H1 (cell line): ENCODE measurements at regions not wholly inside any gene's neighbourhood (a gene's known extent, or its start where the extent isn't known, plus 50 kb on each side); places are given as distances from the start of the nearest gene placed in this dataset.

Source experiments
- CTCF ChIA-PET: fragments of 300-600 bp; sonication (Branson Sonifier 250); formaldehyde crosslinking; loops from one replicate; lab custom pipeline; 2021; ENCODE audit not compliant: partially characterized antibody; lab: Charles Lee
- POLR2A ChIA-PET: fragments of 300-600 bp; sonication (Branson Sonifier 250); formaldehyde crosslinking; loops from one replicate; lab custom pipeline; 2021; ENCODE audit warnings: inconsistent platforms; ENCODE audit not compliant: partially characterized antibody; lab: Charles Lee
- DNase-seq, 2 experiments: peaks; one replicate each; pipeline versions ENCODE4 v3.0.0 to v3.0.0-alpha.2; 2010 to 2022; ENCODE audit warnings: low spot score in 2 of 2, low read depth in 1 of 2, mixed read lengths in 1 of 2
- FAIRE-seq: peaks from 2 replicates; lab custom pipeline; 2011; peaks lifted over from hg19 to GRCh38; lab: Jason Lieb, UNC
- H2AFZ ChIP-seq: 2 replicates; pipeline ENCODE4 v1.8.1; 2012; ENCODE audit warnings: low read length, inconsistent platforms
- H2AK5ac ChIP-seq: 2 replicates; pipeline ENCODE4 v1.6.1; 2013; ENCODE audit warnings: low read depth, low read length
- H2BK120ac ChIP-seq: replicated peaks from 2 replicates; pipeline ENCODE3; 2013; ENCODE audit warnings: low read depth, low read length, inconsistent platforms
- H2BK12ac ChIP-seq: 2 replicates; pipeline ENCODE4 v1.6.1; 2013; ENCODE audit warnings: low read depth, low read length
- H2BK15ac ChIP-seq: 2 replicates; pipeline ENCODE4 v1.6.1; 2013; ENCODE audit warnings: low read length
- H2BK20ac ChIP-seq: 2 replicates; pipeline ENCODE4 v1.6.1; 2013; ENCODE audit warnings: low read length
- H2BK5ac ChIP-seq: 2 replicates; pipeline ENCODE4 v1.6.1; 2013; ENCODE audit warnings: low read depth, low read length
- H3K14ac ChIP-seq: 2 replicates; pipeline ENCODE4 v1.6.1; 2013; ENCODE audit warnings: inconsistent platforms; ENCODE audit not compliant: insufficient read length
- H3K18ac ChIP-seq: 2 replicates; pipeline ENCODE4 v1.6.1; 2013; ENCODE audit warnings: low read length; ENCODE audit errors: extremely low read depth
- H3K23ac ChIP-seq: 2 replicates; pipeline ENCODE4 v1.6.1; 2013; ENCODE audit warnings: inconsistent platforms; ENCODE audit not compliant: insufficient read length
- H3K23me2 ChIP-seq: 2 replicates; pipeline ENCODE4 v1.6.1; 2013; ENCODE audit warnings: low read depth, low read length
- H3K27ac ChIP-seq: 2 replicates; pipeline ENCODE4 v1.6.1; 2011; ENCODE audit warnings: low read depth, low read length, inconsistent platforms
- H3K27me3 ChIP-seq, 4 experiments: replicated peaks in 1 of 4; 1 replicate in 1 of 4; 2 replicates in 3 of 4; pipeline versions ENCODE4 v1.6.1 to v1.8.1; 2011 to 2013; ENCODE audit warnings: low read length in 3 of 4, mild to moderate bottlenecking in 3 of 4, inconsistent platforms in 2 of 4, mixed read lengths in 2 of 4, moderate library complexity in 1 of 4; ENCODE audit not compliant: control insufficient read depth in 3 of 4, insufficient read depth in 3 of 4; ENCODE audit errors: extremely low read depth in 1 of 4
- H3K36me3 ChIP-seq, 4 experiments: 2 replicates each; pipeline versions ENCODE4 v1.6.1 to v1.8.1; 2011 to 2013; ENCODE audit warnings: mild to moderate bottlenecking in 4 of 4, low read length in 3 of 4, moderate library complexity in 2 of 4, control low read depth in 1 of 4, inconsistent platforms in 1 of 4; ENCODE audit not compliant: insufficient read depth in 4 of 4, control insufficient read depth in 2 of 4
- H3K4ac ChIP-seq: replicated peaks from 2 replicates; pipeline ENCODE3; 2013; ENCODE audit warnings: low read length, low read depth, mixed read lengths, inconsistent platforms; ENCODE audit not compliant: insufficient read length
- H3K4me1 ChIP-seq, 4 experiments: replicated peaks in 1 of 4; 1 replicate in 1 of 4; 2 replicates in 3 of 4; pipeline versions ENCODE4 v1.6.1 to v1.8.1; 2011 to 2013; ENCODE audit warnings: low read length in 3 of 4, inconsistent platforms in 2 of 4, mixed read lengths in 1 of 4; ENCODE audit not compliant: insufficient read depth in 4 of 4, control insufficient read depth in 3 of 4
- H3K4me2 ChIP-seq, 2 experiments: 2 replicates each; pipeline versions ENCODE4 v1.6.1 to v1.8.1; 2011 to 2013; ENCODE audit warnings: low read depth in 2 of 2, low read length in 2 of 2, control low read depth in 1 of 2, inconsistent platforms in 1 of 2, mild to moderate bottlenecking in 1 of 2; ENCODE audit not compliant: insufficient read depth in 1 of 2
- H3K4me3 ChIP-seq, 4 experiments: fragments of 200-600, 300-600 bp in 1 of 4; sonication (generic), shearing (Covaris generic), sonication (Bioruptor Twin) in 1 of 4; 2 replicates each; pipeline versions ENCODE4 v1.5.1 to v1.8.1; 2011 to 2016; ENCODE audit warnings: low read length in 4 of 4, low read depth in 3 of 4, control low read depth in 2 of 4, inconsistent platforms in 2 of 4, mild to moderate bottlenecking in 2 of 4, mixed read lengths in 1 of 4, moderate library complexity in 1 of 4; ENCODE audit not compliant: insufficient read depth in 2 of 4; ENCODE audit errors: extremely low read depth in 1 of 4
- H3K56ac ChIP-seq: replicated peaks from 2 replicates; pipeline ENCODE3; 2013; ENCODE audit warnings: low read depth, mild to moderate bottlenecking, mixed read lengths, low read length, inconsistent platforms; ENCODE audit not compliant: insufficient read length
- H3K79me1 ChIP-seq: 2 replicates; pipeline ENCODE4 v1.6.1; 2013; ENCODE audit warnings: low read depth, low read length, control low read depth
- H3K79me2 ChIP-seq, 2 experiments: 2 replicates each; pipeline versions ENCODE4 v1.6.1 to v1.8.1; 2012 to 2013; ENCODE audit warnings: low read length in 2 of 2, mild to moderate bottlenecking in 2 of 2, inconsistent platforms in 1 of 2; ENCODE audit not compliant: insufficient read depth in 2 of 2, control insufficient read depth in 1 of 2
- H3K9ac ChIP-seq, 4 experiments: replicated peaks in 1 of 4; 1 replicate in 1 of 4; 2 replicates in 3 of 4; pipeline versions ENCODE4 v1.6.1 to v1.8.1; 2011 to 2013; ENCODE audit warnings: low read depth in 3 of 4, low read length in 3 of 4, control low read depth in 2 of 4, mild to moderate bottlenecking in 2 of 4, moderate library complexity in 2 of 4, inconsistent platforms in 1 of 4; ENCODE audit errors: extremely low read depth in 1 of 4
- H3K9me3 ChIP-seq, 2 experiments: 2 replicates each; pipeline versions ENCODE4 v1.6.1 to v1.8.1; 2012 to 2013; ENCODE audit warnings: mild to moderate bottlenecking in 2 of 2, moderate library complexity in 2 of 2, control low read depth in 1 of 2, inconsistent platforms in 1 of 2, low read depth in 1 of 2, low read length in 1 of 2, mixed read lengths in 1 of 2; ENCODE audit not compliant: insufficient read depth in 2 of 2
- H4K20me1 ChIP-seq, 2 experiments: replicated peaks in 1 of 2; 2 replicates each; pipeline versions ENCODE3 to v1.8.1; 2011 to 2013; ENCODE audit warnings: inconsistent platforms in 2 of 2, low read length in 2 of 2, mild to moderate bottlenecking in 1 of 2; ENCODE audit not compliant: insufficient read depth in 2 of 2, control insufficient read depth in 1 of 2
- H4K5ac ChIP-seq: 2 replicates; pipeline ENCODE4 v1.6.1; 2013; ENCODE audit warnings: low read length, low read depth, mixed read lengths, inconsistent platforms; ENCODE audit not compliant: insufficient read length
- H4K8ac ChIP-seq: 2 replicates; pipeline ENCODE4 v1.8.0; 2013; ENCODE audit warnings: mild to moderate bottlenecking, moderate library complexity, low read length, inconsistent platforms; ENCODE audit not compliant: insufficient read depth; ENCODE audit errors: extremely low read depth
- H4K91ac ChIP-seq: replicated peaks from 2 replicates; pipeline ENCODE3; 2013; ENCODE audit warnings: low read length, mixed read lengths, inconsistent platforms; ENCODE audit not compliant: insufficient read length
- BACH1 ChIP-seq: IDR thresholded peaks from 2 replicates; pipeline ENCODE4 v1.6.1; 2012; ENCODE audit warnings: low read length, improper control_type of control experiment
- CREB1 ChIP-seq: IDR thresholded peaks from 2 replicates; pipeline ENCODE4 v1.6.1; 2012; ENCODE audit warnings: inconsistent platforms
- CTCF ChIP-seq, 3 experiments: IDR thresholded peaks; 1 replicate in 2 of 3; 2 replicates in 1 of 3; pipeline versions ENCODE4 v1.5.1 to v1.6.1; 2011; ENCODE audit warnings: low read length in 3 of 3, mild to moderate bottlenecking in 3 of 3, inconsistent platforms in 2 of 3, low read depth in 1 of 3, moderate library complexity in 1 of 3; ENCODE audit not compliant: insufficient read depth in 1 of 3; ENCODE audit errors: control extremely low read depth in 1 of 3
- E2F6 ChIP-seq: IDR thresholded peaks from 2 replicates; pipeline ENCODE4 v1.6.1; 2012; ENCODE audit warnings: inconsistent platforms
- HDAC2 ChIP-seq, 2 experiments: fragments of 300-600 bp in 1 of 2; sonication (generic) in 1 of 2; IDR thresholded peaks; 2 replicates each; pipeline ENCODE4 v1.6.1; 2011 to 2012; ENCODE audit warnings: low read depth in 2 of 2, low read length in 2 of 2, mild to moderate bottlenecking in 2 of 2, moderate library complexity in 2 of 2, borderline replicate concordance in 1 of 2, inconsistent platforms in 1 of 2
- JUN ChIP-seq: IDR thresholded peaks from 2 replicates; pipeline ENCODE4 v1.6.1; 2011; ENCODE audit warnings: low read depth, mild to moderate bottlenecking, improper control_type of control experiment, low read length
- POLR2AphosphoS5 ChIP-seq: IDR thresholded peaks from 2 replicates; pipeline ENCODE4 v1.6.1; 2011; ENCODE audit warnings: low read depth, low read length
- RFX5 ChIP-seq: IDR thresholded peaks from 2 replicates; pipeline ENCODE4 v1.6.1; 2011; ENCODE audit warnings: low read depth, low read length, improper control_type of control experiment, borderline replicate concordance
- SAP30 ChIP-seq: fragments of 300-600 bp; sonication (generic); IDR thresholded peaks from 2 replicates; pipeline ENCODE4 v1.7.1; 2012; ENCODE audit warnings: low read length, moderate library complexity, mild to moderate bottlenecking, inconsistent platforms; ENCODE audit not compliant: insufficient read depth, insufficient replicate concordance
- SIN3A ChIP-seq, 2 experiments: IDR thresholded peaks in 1 of 2; conservative IDR thresholded peaks in 1 of 2; 2 replicates each; pipeline ENCODE4 v1.6.1; 2011 to 2012; ENCODE audit warnings: low read length in 2 of 2, improper control_type of control experiment in 1 of 2, low read depth in 1 of 2, mild to moderate bottlenecking in 1 of 2
- TEAD4 ChIP-seq: IDR thresholded peaks from 2 replicates; pipeline ENCODE4 v1.6.1; 2012; ENCODE audit warnings: low read depth, low read length, inconsistent platforms, mixed read lengths

GRCh38 chr10:113414543-113414942, 138.3 kb upstream of the HABP2 start:
- DNase-seq (no peak), FAIRE-seq (no peak)
- Histone ChIP-seq H3K4me1 (peaks cover 5 to 15% (median 8%) of the 10 kb centered on the region in 4 experiments; a peak in 6 of 7 replicates), H2AFZ (no peak overlapping the region), H2BK20ac (no peak overlapping the region), H3K79me2 (no peaks in the 10 kb centered on the region), H3K27ac (no peak overlapping the region), H3K9ac (no peak overlapping the region), H3K36me3 (no peaks in the 10 kb centered on the region), H3K18ac (no peak overlapping the region), H3K4ac (no peak overlapping the region), H4K20me1 (no peaks in the 10 kb centered on the region), H3K27me3 (no peaks in the 10 kb centered on the region), H3K23ac (no peak overlapping the region), H3K56ac (no peak overlapping the region), H3K4me3 (no peak overlapping the region), H3K4me2 (no peak overlapping the region), H2AK5ac (no peak overlapping the region), H3K79me1 (no peaks in the 10 kb centered on the region), H2BK15ac (no peak overlapping the region), H3K14ac (no peak overlapping the region), H4K8ac (no peak overlapping the region), H3K9me3 (no peaks in the 10 kb centered on the region), H4K5ac (no peak overlapping the region), H2BK120ac (no peak overlapping the region), H3K23me2 (0 out of 2 replicates have a peak, but pooled peaks cover 2% of the 10 kb centered on the region), H2BK5ac (no peak overlapping the region), H4K91ac (no peak overlapping the region), H2BK12ac (no peak overlapping the region)
- ChIA-PET POLR2A (no interaction called here), CTCF (interaction anchor here (1.6 kb wide), 1 partner anchor 113 kb away, joined by 3 read pairs; no protein-coding TSS in a partner anchor)
- no peak for TF ChIP-seq CREB1
- no peak for TF ChIP-seq JUN
- TF ChIP-seq SAP30: no peak
- no peak for TF ChIP-seq RFX5
- TF ChIP-seq SIN3A (conservative IDR thresholded peaks at IDR 0.05 in 1 of 2, IDR thresholded peaks at IDR 0.05 in 1 of 2; ENCODE audit: low read depth in 1 of 2, low read length in 2 of 2): no peak
- no peak for TF ChIP-seq POLR2AphosphoS5
- no peak for TF ChIP-seq HDAC2 (IDR thresholded peaks at IDR 0.05; ENCODE audit: borderline replicate concordance in 1 of 2, low read depth in 2 of 2, low read length in 2 of 2)
- no peak for TF ChIP-seq BACH1
- TF ChIP-seq E2F6: no peak
- TF ChIP-seq CTCF (IDR thresholded peaks at IDR 0.05; ENCODE audit: control extremely low read depth in 1 of 3, insufficient read depth in 1 of 3, low read depth in 1 of 3, low read length in 3 of 3): no peak
- no peak for TF ChIP-seq TEAD4
- TF ChIP-seq, all 59 proteins: peak for 0
